ENCODE measurements at regions not wholly inside any gene's neighbourhood (a gene's known extent, or its start where the extent isn't known, plus 50 kb on each side); places are given as distances from the start of the nearest gene placed in this dataset.

DNA sequence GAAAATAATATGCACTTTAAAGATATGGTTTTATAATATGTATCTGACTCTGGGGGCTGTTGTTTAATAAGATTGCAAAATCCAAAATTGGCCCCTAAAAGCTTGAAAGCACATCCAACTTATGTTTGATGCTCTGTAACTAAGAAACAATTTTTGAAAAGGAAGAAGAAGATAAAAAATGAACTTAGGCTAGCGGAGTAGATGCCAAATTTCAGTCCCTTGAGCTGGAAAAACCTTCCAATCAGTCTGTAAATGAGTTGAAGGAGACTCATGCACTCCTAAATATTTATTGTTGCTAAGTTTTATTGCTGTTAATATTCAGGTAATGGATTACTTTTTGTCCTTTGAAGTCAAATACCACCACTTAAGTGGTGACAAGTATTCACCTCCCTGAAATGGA lies 465.0 kb downstream of the ZEB2 start:
- Histone ChIP-seq H3K4me3 (no peak overlapping the region), H3K27ac (ENCODE audit: extremely low read depth, low read depth, low read length) (no peak overlapping the region), H4K20me1 (replicated peaks; ENCODE audit: control insufficient read depth, insufficient read depth, low read length) (no peaks in the 10 kb centered on the region), H3K79me2 (ENCODE audit: control insufficient read depth, insufficient read depth, low read length) (no peaks in the 10 kb centered on the region), H3K4me2 (ENCODE audit: insufficient read depth, low read length) (no peak overlapping the region), H3K36me3 (ENCODE audit: control insufficient read depth, insufficient read depth, low read length) (no peaks in the 10 kb centered on the region), H2AFZ (ENCODE audit: low read depth, low read length) (no peak overlapping the region), H3K27me3 (ENCODE audit: control insufficient read depth in 2 of 2, insufficient read depth in 2 of 2, low read length in 2 of 2) (no peaks in the 10 kb centered on the region), H3K9ac (ENCODE audit: insufficient read depth in 1 of 2, low read depth in 2 of 2, low read length in 2 of 2) (no peak overlapping the region), H3K4me1 (replicated peaks in 1 of 2; ENCODE audit: control insufficient read depth in 2 of 2, insufficient read depth in 2 of 2, low read length in 2 of 2) (no peaks in the 10 kb centered on the region), H3K9me3 (replicated peaks; ENCODE audit: control insufficient read depth, insufficient read depth, low read depth, low read length) (no peaks in the 10 kb centered on the region), H3K9me1 (ENCODE audit: control insufficient read depth, insufficient read depth, low read length) (no peaks in the 10 kb centered on the region)
- 42% methylated on average over 1 of the region's 1 CpG for WGBS (ENCODE audit: insufficient coverage, low coverage, missing lambda C conversion rate)
- CTCF ChIA-PET (ENCODE audit: low intra/inter-chr PET ratio), result no interaction called here
- DNase-seq (ENCODE audit: extremely low read depth in 1 of 4, low spot score in 3 of 4), result no peak
- in situ Hi-C loops (cut with MboI) (no loop called here), intact Hi-C loops (cut with micrococcal nuclease) (no loop called here)
- POLR2A ChIA-PET, result interaction anchor here (0.8 kb wide), 1 partner anchor 456 kb away, joined by 4 read pairs; no protein-coding TSS in a partner anchor
- no TSS peak for BruUV-seq (replicated peaks)
- no peak for FAIRE-seq
- no peak for ATAC-seq
- TF ChIP-seq, protein P1, sequence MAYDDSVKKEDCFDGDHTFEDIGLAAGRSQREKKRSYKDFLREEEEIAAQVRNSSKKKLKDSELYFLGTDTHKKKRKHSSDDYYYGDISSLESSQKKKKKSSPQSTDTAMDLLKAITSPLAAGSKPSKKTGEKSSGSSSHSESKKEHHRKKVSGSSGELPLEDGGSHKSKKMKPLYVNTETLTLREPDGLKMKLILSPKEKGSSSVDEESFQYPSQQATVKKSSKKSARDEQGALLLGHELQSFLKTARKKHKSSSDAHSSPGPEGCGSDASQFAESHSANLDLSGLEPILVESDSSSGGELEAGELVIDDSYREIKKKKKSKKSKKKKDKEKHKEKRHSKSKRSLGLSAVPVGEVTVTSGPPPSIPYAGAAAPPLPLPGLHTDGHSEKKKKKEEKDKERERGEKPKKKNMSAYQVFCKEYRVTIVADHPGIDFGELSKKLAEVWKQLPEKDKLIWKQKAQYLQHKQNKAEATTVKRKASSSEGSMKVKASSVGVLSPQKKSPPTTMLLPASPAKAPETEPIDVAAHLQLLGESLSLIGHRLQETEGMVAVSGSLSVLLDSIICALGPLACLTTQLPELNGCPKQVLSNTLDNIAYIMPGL (CRISPR knock-in tag; IDR thresholded peaks at IDR 0.05), result no peak
- no peak for TF ChIP-seq SRF (CRISPR knock-in tag; IDR thresholded peaks at IDR 0.05)
- no peak for TF ChIP-seq MITF (IDR thresholded peaks at IDR 0.05)
- no peak for TF ChIP-seq JUND (IDR thresholded peaks at IDR 0.05; ENCODE audit: borderline replicate concordance, low read depth, low read length)
- no peak for TF ChIP-seq JUND (tag; IDR thresholded peaks at IDR 0.05; ENCODE audit: borderline replicate concordance, low read depth, low read length)
- TF ChIP-seq NR2C2 (CRISPR knock-in tag; IDR thresholded peaks at IDR 0.05), result no peak
- no peak for TF ChIP-seq NR2C2 (tag; IDR thresholded peaks at IDR 0.05)
- TF ChIP-seq NR2C1 (IDR thresholded peaks at IDR 0.05), result no peak
- TF ChIP-seq NR2C1 (tag; IDR thresholded peaks at IDR 0.05), result no peak
- TF ChIP-seq, protein P2, sequence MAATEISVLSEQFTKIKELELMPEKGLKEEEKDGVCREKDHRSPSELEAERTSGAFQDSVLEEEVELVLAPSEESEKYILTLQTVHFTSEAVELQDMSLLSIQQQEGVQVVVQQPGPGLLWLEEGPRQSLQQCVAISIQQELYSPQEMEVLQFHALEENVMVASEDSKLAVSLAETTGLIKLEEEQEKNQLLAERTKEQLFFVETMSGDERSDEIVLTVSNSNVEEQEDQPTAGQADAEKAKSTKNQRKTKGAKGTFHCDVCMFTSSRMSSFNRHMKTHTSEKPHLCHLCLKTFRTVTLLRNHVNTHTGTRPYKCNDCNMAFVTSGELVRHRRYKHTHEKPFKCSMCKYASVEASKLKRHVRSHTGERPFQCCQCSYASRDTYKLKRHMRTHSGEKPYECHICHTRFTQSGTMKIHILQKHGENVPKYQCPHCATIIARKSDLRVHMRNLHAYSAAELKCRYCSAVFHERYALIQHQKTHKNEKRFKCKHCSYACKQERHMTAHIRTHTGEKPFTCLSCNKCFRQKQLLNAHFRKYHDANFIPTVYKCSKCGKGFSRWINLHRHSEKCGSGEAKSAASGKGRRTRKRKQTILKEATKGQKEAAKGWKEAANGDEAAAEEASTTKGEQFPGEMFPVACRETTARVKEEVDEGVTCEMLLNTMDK (IDR thresholded peaks at IDR 0.05; ENCODE audit: borderline replicate concordance, insufficient read depth, low read depth, low read length, poor library complexity, severe bottlenecking), result no peak
- TF ChIP-seq, protein P3, sequence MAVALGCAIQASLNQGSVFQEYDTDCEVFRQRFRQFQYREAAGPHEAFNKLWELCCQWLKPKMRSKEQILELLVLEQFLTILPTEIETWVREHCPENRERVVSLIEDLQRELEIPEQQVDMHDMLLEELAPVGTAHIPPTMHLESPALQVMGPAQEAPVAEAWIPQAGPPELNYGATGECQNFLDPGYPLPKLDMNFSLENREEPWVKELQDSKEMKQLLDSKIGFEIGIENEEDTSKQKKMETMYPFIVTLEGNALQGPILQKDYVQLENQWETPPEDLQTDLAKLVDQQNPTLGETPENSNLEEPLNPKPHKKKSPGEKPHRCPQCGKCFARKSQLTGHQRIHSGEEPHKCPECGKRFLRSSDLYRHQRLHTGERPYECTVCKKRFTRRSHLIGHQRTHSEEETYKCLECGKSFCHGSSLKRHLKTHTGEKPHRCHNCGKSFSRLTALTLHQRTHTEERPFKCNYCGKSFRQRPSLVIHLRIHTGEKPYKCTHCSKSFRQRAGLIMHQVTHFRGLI (CRISPR knock-in tag; IDR thresholded peaks at IDR 0.05), result no peak
- TF ChIP-seq CEBPG (CRISPR knock-in tag; IDR thresholded peaks at IDR 0.05), result no peak
- TF ChIP-seq CEBPG (tag; conservative IDR thresholded peaks at IDR 0.05 in 1 of 2, IDR thresholded peaks at IDR 0.05 in 1 of 2), result no peak
- TF ChIP-seq ZBTB12 (CRISPR knock-in tag; IDR thresholded peaks at IDR 0.05), result no peak
- no peak for TF ChIP-seq ZNF324 (CRISPR knock-in tag; IDR thresholded peaks at IDR 0.05)
- TF ChIP-seq TARDBP (IDR thresholded peaks at IDR 0.05), result no peak
